HG02588 (cell line): ENCODE measurements at regions not wholly inside any gene's neighbourhood (a gene's known extent, or its start where the extent isn't known, plus 50 kb on each side); places are given as distances from the start of the nearest gene placed in this dataset.
A peak's percentile ranks its signal among the peaks of the same experiment; 100 is the strongest.
"Not testable (repeated sequence)": the region's sequence is repeated elsewhere in the genome, so short reads cannot be mapped to it uniquely, and the experiment has no call there.

Experiments used
- ATAC-seq: cut with Tn5 transposase; IDR thresholded peaks from one replicate; pipeline ENCODE4 v1.9.1; 2021; ENCODE audit warnings: mild to moderate bottlenecking, moderate library complexity; ENCODE audit not compliant: unreplicated experiment

DNA sequence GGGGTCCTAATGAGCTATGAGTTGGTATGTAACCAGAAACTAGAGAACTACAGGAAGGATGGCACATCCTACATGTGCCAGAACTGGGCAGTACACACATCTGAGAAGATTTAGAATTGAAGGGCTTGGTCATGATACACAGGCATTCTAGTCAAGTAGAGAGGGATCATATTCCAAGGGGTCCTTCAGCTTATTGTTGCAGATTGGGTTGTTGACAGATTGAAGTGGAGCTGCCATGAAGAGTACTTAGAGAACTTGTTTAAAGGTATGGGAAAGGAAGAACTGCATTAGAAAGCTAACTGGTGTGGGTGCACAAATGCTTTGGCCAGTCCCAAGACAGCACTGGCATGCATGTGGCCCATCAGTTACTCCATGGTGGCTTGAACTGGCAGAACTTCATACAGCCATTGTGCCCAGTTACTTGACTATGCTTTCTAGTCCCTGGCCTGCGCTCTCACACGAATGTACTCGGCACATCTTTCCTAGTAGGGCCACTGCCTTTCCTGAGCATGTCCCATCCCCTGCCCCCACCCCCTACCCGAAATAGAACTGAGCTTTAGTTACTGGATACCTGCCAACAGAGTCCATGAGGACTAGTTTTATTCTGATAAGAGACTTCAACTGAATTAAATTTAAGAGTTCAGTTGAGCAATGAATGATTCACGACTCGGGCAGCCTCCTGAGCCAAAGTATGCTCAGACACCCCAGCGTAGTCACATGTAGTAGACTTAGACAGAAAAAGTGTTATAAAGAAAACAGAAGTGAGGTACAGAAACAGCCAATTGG, 64.0 kb downstream of the CCNG2 start:
- no peak for ATAC-seq

DNA sequence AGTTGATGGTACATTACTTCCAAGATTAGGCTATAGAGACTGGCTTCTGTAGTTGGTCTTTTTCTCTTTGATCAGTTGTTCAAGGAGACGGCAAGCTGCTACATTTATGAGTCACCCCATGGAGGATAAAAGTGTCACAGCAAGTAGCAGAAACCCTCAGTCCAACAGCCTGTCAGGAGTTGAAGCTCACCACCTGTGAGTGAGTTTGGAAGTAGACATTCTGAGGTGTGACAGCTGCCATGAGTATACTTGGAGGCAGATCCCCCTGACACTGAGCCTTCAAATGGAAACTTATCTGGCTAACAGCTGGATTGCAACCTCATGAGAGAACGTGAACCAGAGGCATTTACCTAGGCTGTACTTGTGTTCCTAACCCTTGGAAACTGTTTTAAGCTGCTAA, 68.0 kb downstream of the CCNG2 start:
- ATAC-seq = no peak

DNA sequence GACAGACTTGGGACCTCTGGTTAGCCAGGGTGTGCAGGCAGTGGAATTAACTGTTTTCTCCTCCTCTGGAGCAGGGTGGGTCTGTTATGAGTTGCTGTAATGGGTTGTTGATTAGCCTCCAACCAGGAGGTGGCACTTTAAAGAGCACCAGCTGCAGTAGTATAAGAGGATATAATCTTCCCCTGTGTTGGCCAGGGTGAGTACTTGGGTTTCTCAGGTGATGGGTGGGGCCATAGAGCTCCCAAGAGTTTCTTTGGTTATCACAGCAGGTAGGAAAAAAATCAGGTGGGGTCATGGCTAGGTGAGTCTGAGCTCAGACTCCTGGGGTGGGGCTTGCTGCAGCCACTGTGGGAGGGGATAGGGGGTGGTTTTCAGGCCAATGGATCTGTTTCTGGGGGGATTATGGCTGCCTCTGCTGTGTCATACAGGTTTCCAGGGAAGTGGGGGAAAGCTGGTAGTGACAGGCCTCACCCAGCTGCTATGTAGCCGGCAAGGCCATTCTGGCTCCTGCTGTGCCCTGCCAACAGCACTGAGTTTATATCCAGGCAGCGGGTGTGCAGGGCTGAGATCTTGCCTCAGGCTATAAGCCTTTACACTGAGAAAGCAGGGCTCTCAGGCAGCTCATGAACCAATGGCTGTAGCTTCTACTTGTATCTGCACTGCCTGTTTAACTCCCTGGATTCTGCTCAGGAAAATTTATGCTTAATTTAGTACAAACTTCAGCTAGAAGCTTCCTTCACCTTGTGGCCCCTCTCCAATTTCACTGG, 70.1 kb downstream of the CCNG2 start:
- no peak for ATAC-seq

DNA sequence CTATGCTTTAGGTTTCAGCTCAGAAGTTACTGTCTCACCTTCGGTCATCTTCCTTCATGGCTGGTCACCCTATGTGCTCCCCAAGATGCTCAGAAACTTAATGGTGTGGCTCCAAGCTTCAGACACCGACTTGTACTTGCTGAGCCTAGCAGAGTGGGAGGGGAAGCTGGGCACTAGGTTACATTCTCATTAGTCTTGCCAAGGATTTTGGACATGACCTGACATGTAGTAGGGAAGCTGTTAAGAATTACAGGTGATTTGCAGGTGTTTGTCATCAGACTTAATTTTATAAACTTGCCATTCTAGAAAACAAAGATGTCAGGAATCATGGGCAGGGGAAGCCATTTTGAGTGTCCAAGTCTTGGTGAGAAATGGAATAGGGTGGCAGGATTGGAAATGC, 72.4 kb downstream of the CCNG2 start:
- ATAC-seq = no peak

DNA sequence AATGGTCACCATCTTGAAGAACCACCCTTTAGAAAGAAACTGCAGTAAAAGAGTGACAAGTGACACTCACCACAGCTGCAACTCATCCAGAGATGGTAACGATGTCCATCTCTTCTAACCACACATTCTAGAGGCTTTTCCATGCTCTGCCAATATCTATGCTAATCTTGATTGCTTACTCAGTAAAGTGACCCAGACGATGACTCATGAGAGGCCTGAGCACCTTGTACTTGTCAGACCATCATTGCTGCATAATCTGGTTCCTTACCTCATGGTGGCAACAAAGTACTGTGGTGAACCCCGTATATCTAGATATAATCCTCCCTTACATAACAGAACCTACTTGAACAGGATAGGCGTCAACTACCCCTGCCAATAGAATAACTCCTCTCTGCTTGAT, 75.6 kb downstream of the CCNG2 start:
- ATAC-seq = no peak

DNA sequence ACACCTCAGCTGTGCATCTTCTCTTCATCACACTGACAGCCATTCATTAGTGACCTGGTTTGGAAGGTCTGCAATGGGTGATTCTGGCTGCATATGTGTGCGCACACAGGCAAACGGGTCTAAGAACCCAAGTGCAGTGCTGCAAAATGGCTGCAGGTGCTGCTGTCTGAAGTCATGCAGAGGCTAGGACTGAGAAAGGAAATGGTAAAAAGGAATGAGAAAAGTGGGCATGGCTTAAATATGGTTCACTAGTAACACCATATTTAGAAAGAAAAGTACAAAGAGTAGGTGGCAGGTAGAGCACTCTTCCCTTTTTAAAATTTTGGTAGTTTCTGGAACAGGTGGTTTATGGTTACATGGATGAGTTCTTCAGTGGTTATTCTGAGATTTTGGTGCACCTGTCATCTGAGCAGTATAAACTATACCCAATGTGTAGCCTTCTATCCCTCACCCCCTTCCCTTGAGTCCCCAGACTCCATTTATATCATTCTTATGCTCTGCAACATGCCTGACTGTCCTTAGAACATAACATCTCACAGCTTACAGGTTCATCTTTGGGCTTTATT, 78.4 kb downstream of the CCNG2 start:
- no peak for ATAC-seq

DNA sequence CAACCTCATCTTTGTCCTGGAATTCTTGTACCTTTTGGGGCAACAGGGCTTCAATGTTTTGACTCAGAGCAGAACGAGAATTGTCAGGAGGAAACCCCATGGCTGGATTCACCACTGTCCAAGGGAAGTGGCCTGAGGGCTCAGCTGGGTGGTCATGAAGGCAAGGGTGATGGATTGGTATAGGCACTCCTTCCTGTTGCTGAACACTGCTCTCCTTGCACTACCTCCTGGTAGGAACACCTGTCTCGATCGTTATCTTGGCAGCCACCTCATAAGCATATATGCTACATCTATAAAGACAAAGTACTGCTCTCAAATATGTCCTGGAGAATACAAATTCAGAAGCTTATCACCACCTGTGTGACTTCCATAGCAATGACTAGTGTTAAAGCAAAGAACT, 79.8 kb downstream of the CCNG2 start:
- no peak for ATAC-seq

DNA sequence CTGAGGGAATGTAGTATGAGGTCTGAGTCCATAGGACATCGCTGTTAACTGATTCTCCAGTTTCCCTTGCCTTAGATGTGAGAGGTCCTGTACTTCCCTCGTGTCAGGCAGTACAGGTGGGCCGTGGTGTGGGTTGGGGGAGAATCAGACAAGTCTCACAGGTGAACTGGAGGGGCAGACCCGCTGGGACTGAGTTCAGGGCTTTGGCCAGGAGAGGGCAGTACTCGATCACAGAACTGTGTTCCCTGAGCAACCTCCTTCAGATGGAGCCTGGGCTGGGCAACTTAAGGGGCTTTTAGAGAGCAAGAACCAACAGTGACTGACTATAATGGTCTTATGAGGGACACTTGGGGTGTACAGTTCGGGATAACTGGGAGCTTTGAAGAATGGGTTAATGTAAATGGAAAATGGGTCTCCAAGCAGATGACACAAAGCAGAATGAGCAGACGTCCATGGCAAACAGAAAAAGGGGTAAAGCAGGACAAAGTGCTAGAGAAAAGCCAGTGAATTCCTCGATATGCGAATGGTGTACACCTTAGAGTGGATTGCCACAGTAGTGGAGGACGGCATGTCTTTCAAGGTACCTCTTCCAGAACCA, 83.6 kb downstream of the CCNG2 start:
- ATAC-seq = peak; percentile 73

DNA sequence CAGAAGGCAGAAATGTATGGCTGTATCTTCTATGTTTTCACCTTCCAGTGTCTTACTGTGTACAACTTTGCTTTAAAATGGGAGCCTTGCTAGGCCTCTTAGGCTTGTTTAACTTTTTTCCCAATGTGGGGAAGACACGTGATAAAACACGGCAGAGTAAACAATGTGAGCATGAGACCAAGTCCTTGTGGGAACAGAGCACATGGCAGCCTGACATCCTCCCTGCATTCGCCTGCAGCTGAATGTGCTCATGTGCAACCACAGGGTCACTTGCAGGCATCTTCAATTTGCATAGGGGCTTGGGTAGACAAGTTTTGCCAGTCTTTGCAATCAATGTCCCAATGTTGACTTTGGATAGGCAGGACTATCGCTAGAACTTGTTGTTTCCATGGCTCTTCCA, 91.8 kb downstream of the CCNG2 start:
- ATAC-seq = no peak

DNA sequence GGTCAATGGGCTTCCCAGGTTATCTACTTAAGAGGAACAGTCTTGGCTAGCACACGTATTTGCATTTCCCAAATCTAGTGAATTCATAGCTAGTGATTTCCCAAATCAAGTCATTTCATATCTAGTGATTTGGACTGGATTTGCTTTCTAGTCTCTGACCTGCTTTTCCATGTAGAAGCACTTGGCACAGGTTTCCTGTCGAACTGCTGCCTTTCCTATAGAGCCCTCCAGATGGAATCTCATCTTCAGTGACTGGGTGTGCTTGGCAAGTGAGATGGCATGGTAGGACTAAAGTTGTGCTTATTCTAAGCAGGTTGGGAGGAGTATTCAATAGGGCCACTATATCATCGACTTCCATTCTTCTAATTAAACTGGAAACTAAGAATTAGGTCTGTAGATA, 94.7 kb downstream of the CCNG2 start:
- ATAC-seq = no peak

DNA sequence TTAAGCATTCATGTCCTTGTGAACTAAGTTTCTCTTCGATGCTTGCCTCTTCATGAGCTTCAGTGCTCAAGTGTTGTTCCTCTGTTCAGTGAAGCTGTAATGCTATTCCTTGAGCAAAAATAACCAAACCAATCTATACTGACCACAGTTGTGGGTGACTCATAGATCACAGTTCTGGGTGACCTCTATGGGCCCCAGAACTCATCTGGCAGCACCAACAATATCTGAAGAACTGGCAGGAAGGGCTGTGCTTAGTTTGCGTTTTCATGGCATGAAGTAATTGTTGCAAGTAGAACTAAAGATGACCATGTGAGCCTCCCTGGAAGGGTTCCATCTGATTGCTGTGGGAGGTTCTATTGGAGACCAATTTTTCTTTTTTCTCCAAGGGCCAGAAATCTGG, 106.2 kb downstream of the CCNG2 start:
- ATAC-seq = no peak

DNA sequence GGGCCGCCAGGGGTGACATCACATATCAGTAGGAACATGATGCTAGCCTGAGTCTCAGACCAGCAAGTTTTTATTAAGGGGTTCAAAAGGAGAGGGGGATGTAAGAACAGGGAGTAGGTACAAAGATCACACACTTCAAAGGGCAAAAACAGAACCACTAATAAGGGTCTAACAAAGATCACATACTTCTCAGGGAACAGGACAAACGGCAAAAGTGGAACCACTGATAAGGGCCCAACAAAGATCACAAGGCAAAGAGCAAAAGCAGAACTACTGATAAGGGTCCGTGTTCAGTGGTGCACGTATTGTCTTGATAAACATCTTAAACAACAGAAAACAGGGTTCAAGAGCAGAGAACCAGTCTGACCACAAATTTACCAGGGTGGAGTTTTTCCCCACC, 107.0 kb downstream of the CCNG2 start:
- not testable (repeated sequence) for ATAC-seq

DNA sequence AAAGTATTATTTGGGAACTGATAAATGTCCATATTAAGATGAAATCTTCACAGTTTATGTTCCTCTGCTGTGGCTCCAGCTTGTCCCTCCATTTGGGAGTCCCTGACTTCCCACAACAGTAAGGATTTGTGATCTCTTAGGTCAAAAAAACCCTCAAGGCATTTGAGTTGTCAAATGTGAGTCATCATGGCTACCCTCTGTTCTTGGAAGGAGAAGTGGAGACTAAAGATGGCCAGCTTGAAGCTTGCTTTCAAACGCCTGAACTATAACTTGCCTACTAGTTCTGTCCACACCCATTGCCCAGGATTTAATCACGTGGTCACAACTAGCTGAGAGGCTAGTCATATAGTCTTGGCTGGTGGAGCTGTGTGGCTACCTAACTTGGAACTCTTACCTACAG, 107.8 kb downstream of the CCNG2 start:
- no peak for ATAC-seq

DNA sequence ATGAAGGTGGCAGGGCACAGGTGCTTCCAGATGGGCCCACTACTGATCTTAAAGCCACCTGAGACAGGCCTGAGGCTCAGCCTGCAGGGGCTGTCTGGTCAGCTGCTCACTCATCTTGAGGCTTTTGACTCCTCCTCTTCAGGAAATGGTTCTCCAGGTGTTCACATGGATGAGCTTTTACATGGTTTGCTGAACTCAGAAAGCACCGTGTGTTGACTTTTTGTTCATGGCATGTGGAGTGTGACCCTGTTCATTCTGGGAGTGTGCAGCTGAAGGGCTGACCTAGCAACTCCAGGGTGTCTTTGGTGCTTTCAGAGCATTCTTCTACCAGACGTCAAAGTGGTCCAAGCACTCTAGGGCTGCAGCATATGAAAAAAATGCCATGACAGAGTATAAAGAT, 111.1 kb downstream of the CCNG2 start:
- no peak for ATAC-seq

DNA sequence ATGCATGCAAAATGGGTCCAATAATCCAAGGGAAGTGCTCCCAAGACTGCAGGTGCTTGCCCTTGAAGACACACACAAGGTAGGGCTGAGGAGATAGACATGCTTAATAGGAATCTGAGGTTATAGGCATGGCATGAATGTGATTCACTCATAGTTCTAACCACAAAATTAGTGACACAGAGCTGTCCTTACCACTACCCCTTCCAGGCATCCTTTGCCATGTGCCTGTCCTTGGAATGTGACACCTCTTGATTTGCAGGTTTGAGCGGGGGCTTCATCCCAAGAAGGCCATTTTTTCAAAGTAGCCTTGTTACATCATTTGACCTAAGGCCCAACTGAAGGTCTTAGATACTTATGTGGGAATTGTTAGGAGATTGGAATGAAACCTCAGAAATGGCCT, 112.5 kb downstream of the CCNG2 start:
- ATAC-seq = no peak

DNA sequence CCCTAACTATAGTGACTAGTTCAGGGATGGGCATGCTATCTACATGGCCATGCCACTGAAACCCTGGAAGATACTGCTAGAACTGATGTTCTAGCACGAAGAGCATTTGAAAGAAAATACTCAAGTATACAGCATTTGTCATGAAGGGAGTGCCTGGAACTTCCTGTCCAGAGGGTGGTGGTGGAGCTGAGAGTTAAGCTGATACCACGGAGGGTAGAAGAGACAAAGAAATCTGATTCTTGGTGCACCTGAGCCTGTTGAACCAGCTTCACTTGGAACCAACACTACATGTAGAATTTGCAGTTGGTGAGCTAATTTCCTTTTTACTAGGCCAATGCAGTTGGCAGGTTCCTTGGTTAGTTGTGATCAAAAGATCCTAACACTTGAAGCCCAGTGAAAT, 116.4 kb downstream of the CCNG2 start:
- ATAC-seq = no peak

DNA sequence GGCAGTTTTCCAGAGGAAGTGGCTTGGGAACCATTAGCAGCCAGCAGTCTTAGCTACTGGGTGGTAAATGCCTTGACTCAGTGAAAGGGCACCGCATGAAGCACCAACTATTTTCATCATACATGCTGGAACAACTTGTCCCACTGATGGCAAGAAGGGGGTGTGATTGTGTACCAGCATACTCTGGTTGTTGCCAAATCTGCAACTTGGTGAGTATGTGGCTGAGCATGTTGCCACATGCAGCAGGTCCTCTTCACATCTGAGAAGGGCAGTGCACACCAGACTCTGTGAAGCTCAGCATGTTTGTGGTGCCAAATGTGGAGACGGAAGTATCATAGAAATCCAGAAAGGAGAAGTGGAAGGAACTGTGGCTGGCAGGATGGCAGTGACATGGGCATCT, 122.1 kb downstream of the CCNG2 start:
- not testable (repeated sequence) for ATAC-seq

DNA sequence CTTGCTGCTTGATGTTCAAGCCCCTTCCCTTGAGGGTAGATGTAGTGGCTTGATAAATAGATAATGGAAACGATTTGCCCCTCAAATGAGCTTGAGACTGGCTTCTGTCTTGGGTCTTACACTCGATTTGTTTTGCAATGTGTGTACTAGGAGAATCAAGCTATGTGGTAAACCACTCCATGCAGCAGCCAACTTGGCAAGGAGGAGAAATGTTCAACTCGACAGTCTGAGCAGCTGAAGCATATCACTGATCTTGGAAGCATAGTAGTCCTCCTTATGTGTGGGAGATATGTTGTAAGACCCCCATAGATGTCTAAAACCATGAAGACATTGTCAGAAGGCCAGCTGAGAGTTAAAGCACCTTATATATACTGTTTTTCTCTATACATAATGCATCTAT, 125.3 kb downstream of the CCNG2 start:
- no peak for ATAC-seq

DNA sequence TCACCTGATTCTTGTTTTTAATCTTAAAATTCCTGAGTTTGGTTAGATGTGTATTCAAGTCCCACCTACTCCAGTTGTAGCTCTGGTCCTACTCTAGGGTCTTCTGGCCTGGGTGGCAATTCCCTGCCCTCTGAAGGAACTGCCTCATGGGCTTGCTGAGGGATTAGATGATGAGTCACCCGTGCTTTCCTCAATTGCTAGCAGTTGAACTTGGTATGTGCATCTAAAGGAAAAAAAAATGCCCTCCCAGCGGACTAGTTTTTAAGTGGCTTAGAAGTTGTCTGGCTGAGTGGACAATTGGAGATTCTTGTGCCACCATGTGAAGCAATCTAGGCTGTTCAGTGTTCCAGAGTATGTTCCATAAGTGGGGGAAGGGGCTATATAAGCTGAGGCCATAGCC, 127.0 kb downstream of the CCNG2 start:
- no peak for ATAC-seq

DNA sequence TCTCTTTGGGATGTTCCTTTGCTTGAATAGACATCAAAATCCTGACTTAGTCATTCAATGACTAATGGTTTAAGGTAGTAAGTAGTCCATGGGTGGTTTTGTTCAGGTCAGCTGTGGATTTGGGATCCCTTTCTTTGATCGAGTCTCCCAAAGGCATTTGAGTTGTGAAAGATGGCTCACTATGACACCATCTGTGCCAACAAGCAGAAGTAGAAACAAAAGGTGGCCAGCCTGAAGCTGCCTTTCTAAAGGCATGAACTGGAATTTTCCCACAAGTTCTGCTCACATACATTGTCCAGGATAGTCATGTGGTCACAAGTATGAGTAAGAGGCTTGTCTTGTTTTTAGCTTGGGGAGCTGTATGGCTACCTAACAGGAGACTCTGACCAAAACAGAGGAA, 129.9 kb downstream of the CCNG2 start:
- no peak for ATAC-seq

DNA sequence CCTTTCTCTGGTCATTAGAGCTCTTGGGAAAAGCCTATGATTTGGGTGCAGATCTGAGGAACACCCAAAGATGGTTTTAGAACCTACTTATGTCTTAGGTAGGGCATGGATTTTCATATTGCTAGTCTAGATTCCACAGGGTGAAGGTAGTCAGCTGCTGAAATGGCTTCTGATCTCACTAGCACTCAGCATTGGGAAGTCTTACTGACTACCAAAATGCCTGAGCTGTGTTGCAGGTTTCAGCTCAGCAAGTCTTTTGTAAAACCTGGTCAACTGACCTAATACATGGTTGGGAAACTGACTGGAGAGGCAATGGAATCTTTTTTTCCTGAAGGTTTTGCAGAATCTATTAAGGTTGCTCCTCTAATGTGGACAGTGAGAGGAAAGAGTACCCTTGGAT, 136.4 kb downstream of the CCNG2 start:
- ATAC-seq = no peak

DNA sequence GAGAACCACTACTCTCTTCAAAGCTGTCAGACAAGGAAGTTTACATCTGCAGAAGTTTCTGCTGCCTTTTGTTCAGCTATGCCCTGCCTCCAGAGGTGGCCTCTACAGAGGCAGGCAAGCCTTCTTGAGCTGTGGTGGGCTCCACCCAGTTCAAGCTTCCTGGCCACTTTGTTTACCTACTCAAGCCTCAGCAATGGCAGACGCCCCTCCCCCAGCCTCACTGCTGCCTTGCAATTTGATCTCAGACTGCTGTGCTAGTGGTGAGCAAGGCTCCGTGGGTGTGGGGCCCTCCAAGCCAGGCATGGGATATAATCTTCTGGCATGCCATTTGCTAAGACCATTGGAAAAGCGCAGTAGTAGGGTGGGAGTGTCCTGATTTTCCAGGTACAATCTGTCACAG, 144.0 kb downstream of the CCNG2 start:
- ATAC-seq = not testable (repeated sequence)
